Stimulated activated effector memory CD8-positive, alpha-beta T cell treated with anti-CD3 and anti-CD28 coated beads, Interleukin-12 subunit alpha, Interleukin-12 subunit beta, amount 100 ng/mL, for 72 hours (primary cell): ENCODE measurements at regions not wholly inside any gene's neighbourhood (a gene's known extent, or its start where the extent isn't known, plus 50 kb on each side); places are given as distances from the start of the nearest gene placed in this dataset.
"Not testable (repeated sequence)": the region's sequence is repeated elsewhere in the genome, so short reads cannot be mapped to it uniquely, and the experiment has no call there.

Experiments
- ATAC-seq: fragments of 150-1000 bp; cut with Tn5 transposase; 2 replicates; pipeline ENCODE4 v1.10.0; 2021
- DNase-seq, 2 donors: peaks; one replicate each; pipeline ENCODE4 v3.0.0; 2021 to 2022; ENCODE audit warnings: low spot score in 2 of 2
- H3K27ac Mint-ChIP-seq: one replicate; pipeline ENCODE4 v1.8.0; 2022; ENCODE audit warnings: mild to moderate bottlenecking, mixed read lengths
- H3K36me3 Mint-ChIP-seq: one replicate; pipeline ENCODE4 v1.8.0; 2022; ENCODE audit warnings: mild to moderate bottlenecking, mixed read lengths
- H3K4me1 Mint-ChIP-seq: one replicate; pipeline ENCODE4 v1.8.0; 2022; ENCODE audit warnings: mixed read lengths
- H3K4me3 Mint-ChIP-seq: one replicate; pipeline ENCODE4 v1.8.0; 2022; ENCODE audit warnings: mild to moderate bottlenecking, mixed read lengths
- H3K9me3 Mint-ChIP-seq: one replicate; pipeline ENCODE4 v1.8.0; 2022; ENCODE audit warnings: mixed read lengths

DNA sequence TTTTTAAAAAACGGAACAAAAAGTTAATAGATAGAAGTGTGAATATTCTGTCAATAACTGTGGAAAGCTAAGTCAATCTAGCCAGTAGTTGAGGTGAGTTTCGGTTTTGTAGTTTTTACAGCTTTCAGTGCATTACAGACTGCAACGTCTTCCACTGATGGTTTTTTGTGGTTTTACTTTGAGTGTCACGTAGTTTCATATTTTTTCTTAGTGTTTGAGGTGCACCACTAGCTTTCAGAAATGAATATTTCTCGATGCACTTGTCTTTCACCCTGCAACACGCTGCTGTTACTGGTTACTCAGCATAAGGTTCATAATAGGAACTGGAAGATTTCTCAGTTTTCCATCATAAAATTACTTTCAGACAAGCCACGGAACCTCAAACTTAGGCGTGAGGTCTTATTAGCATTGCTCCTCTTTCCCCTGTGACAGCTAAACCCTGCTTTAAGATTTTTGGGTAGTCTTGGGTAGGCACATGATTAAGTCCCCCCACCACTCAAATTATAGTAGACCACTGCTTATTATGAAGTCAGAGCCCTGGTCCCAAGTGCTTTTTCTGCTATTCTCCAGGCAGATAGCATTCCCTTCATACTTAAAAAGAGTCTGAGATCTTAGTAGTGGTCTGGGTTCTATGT, 1412.7 kb downstream of the KCNT2 start:
- no peaks in the 10 kb centered on the region for H3K9me3 Mint-ChIP-seq
- ATAC-seq, result peak; percentile 98
- peak in 1 of 2 donors; percentile 3 for DNase-seq
- H3K36me3 Mint-ChIP-seq, result no peaks in the 10 kb centered on the region
- peaks cover 24% of the 10 kb centered on the region for H3K4me1 Mint-ChIP-seq
- peak overlapping the region; percentile 4 for H3K4me3 Mint-ChIP-seq
- no peak overlapping the region for H3K27ac Mint-ChIP-seq

DNA sequence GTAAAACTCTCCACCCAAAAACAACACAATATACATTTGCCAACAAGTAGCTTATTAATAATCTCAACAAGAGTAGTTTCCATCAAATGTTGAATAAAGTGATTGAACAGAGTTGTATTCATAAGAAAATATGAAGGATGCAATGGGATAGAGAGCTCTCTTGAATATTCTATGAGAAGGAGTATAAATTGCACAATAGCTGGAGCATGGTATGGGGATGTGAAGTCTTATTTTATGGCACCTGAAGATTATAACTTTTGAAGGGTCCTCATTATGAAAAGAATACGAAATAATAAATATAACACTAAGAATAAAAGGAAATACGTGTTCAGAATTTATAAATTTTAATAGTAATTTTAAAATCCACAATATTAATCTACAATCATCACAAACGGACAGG, 1415.1 kb downstream of the KCNT2 start:
- H3K4me1 Mint-ChIP-seq, result peaks cover 24% of the 10 kb centered on the region
- H3K9me3 Mint-ChIP-seq, result no peaks in the 10 kb centered on the region
- ATAC-seq (no peak), DNase-seq (no peak)
- no peaks in the 10 kb centered on the region for H3K36me3 Mint-ChIP-seq
- no peak overlapping the region for H3K4me3 Mint-ChIP-seq
- H3K27ac Mint-ChIP-seq, result no peak overlapping the region

DNA sequence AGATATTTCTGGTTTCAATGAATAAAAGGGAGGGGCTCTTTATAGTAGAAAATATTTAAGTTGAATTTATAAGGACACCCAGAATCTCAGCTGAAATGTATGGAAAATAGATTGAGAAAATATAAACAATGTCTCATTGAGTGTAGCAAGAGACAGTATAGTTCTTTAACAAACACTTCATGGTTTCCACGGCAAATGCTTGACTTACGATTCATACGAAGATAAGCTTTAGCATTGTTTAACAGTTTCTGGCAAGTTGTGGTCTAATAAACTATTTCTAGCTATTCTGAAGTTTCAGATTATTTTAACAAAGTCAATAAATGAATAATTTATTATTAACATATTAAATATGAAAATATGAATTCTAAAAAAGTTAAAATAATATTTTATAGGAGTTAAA, 1419.4 kb downstream of the KCNT2 start:
- Mint-ChIP-seq H3K4me3 (no peak overlapping the region), H3K36me3 (no peaks in the 10 kb centered on the region), H3K9me3 (no peaks in the 10 kb centered on the region), H3K27ac (no peak overlapping the region), H3K4me1 (peaks cover 12% of the 10 kb centered on the region)
- DNase-seq (no peak), ATAC-seq (no peak)

DNA sequence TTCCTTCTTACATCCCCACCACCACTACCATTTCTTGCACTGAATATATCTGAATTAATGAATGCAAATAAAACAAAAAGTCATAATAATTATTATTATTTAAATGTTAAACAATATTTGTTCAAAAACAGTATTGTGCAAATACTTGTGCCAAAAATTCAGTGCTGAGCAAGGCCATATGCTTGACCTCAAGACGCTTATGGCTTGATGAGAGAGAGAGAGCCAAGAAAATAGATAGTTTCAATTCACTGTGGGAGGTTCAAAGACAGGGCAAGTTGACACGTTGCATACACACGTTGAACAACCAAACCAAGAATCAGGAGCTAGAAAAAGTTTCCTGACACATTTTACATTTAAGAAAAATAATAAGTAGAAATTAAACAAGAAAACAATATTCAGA, 1421.7 kb downstream of the KCNT2 start:
- Mint-ChIP-seq H3K9me3 (no peaks in the 10 kb centered on the region), H3K27ac (no peak overlapping the region), H3K4me3 (no peak overlapping the region), H3K36me3 (no peaks in the 10 kb centered on the region), H3K4me1 (peaks cover 2% of the 10 kb centered on the region)
- ATAC-seq, result no peak
- no peak for DNase-seq

DNA sequence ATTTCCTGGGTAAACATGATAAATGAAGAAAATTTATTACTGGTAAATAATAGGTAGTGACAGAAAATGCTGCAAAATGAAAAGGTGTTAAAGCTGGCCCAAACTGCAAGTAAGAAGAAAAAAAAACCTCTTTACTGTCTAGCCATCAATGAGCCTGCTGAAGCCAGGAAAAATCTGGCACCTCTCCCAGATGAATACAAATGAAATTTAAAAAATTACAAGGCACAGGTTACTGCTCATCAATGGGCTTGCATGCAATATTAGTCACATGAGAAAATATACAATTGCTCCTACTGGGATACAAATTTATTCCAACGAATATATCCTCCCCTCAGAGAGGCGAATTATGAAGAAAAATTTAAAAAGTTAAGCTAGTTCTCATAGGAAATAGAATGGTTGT, 1422.5 kb downstream of the KCNT2 start:
- H3K36me3 Mint-ChIP-seq, result no peaks in the 10 kb centered on the region
- H3K9me3 Mint-ChIP-seq, result no peaks in the 10 kb centered on the region
- no peaks in the 10 kb centered on the region for H3K4me1 Mint-ChIP-seq
- no peak for DNase-seq
- H3K27ac Mint-ChIP-seq, result no peak overlapping the region
- ATAC-seq, result no peak
- no peak overlapping the region for H3K4me3 Mint-ChIP-seq

DNA sequence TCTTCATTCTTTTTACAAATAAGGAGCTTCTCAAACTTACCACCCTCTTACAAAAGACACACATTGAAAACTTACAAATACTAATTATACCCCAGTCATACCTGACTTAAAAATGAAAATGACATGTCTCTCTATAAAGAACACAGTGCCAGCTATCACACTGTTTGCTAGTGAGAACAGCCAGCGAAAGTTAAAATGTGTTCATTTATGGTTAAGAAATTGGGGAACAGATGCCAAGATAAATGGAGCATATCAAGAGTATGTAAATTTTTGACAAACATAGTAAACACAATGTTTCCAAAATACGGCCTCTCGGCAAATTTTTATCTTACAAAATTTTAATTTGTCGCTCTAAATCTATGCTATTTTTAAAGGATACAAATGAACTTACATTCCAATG, 1422.9 kb downstream of the KCNT2 start:
- H3K4me3 Mint-ChIP-seq, result no peak overlapping the region

DNA sequence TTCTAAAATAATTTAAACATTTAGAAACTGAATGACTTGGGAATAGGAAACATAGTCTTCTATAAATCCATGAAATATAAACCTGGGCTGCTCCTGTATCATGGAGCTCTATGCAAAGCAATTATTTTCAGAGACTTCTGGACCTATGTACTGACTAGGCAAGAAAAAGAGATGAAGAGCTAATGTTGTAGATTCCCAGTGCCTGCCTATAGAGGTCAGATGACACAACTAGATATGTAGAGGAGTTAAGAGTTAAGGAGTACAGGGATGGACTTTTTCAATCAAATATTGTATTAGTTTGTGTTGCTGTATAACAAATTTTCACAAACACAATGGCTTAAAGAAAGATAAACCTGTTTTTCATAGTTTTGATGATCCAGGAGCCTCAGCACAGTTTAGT, 1434.5 kb downstream of the KCNT2 start:
- no peaks in the 10 kb centered on the region for H3K36me3 Mint-ChIP-seq
- peaks cover 4% of the 10 kb centered on the region for H3K9me3 Mint-ChIP-seq
- H3K4me3 Mint-ChIP-seq, result no peak overlapping the region
- H3K4me1 Mint-ChIP-seq, result no peaks in the 10 kb centered on the region
- no peak for ATAC-seq
- no peak overlapping the region for H3K27ac Mint-ChIP-seq
- no peak for DNase-seq

More for the DNA sequence above, 1422.9 kb downstream of the KCNT2 start:
- Mint-ChIP-seq H3K27ac (no peak overlapping the region), H3K9me3 (no peaks in the 10 kb centered on the region), H3K4me1 (no peaks in the 10 kb centered on the region), H3K36me3 (no peaks in the 10 kb centered on the region)
- ATAC-seq (no peak), DNase-seq (no peak)

DNA sequence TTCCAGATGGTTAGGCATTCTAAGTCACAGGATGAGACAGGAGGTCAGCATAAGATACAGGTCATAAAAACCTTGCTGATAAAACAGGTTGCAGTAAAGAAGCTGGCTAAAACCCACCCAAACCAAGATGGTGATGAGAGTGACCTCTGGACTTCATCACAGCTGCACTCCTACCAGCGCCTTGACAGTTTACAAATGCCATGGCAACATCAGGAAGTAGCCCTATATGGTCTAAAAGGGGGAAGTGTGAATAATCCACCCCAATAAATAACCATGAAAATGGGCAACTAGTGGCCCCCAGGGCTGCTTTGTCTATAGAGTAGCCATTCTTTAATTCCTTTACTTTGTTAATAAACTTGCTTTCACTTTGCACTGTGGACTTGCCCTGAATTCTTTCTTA, 1448.4 kb downstream of the KCNT2 start:
- not testable (repeated sequence) for DNase-seq, H3K36me3 Mint-ChIP-seq, H3K9me3 Mint-ChIP-seq, ATAC-seq, H3K4me3 Mint-ChIP-seq, H3K27ac Mint-ChIP-seq, H3K4me1 Mint-ChIP-seq

DNA sequence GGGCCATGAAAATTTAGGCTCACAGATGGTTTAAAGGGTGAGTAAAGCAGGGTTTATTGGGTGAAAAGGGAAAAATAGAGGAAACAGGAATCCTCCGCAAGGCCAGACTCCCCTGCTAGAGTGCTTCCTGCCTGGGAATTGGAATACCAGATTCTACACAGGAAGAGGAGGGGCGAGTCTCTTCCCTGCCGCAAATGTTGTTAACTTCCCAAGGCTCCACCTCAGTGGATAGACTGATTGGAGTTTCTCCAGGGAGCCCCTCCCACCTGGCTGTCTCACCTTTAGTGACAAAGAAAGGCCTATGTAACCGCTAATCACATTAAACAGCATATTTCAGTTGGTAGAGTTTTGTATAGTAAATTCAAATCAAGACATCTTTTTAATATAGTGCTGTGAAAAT, 1450.1 kb downstream of the KCNT2 start:
- H3K27ac Mint-ChIP-seq, result no peak overlapping the region
- H3K36me3 Mint-ChIP-seq, result no peaks in the 10 kb centered on the region
- DNase-seq, result no peak
- no peaks in the 10 kb centered on the region for H3K9me3 Mint-ChIP-seq
- ATAC-seq, result no peak
- H3K4me3 Mint-ChIP-seq, result no peak overlapping the region
- H3K4me1 Mint-ChIP-seq, result no peaks in the 10 kb centered on the region

DNA sequence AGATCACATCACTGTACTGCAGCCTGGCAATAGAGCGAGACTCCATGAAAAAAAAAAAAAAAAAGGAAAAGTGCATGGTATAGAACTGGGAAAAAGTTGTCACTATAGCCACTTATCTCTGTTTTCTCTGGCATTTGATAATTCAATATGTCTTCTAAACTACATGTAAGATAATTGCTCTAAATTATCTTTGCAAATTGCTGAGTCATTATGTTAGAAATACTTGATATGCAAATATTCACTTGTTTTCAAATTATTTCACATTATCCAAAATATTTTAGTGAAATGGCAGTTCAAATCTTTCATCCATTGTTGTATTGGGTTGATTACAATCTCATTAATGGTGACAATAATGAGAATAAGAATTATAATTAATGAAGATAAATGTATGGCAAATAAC, 1455.1 kb downstream of the KCNT2 start:
- H3K4me3 Mint-ChIP-seq, result no peak overlapping the region
- no peak for ATAC-seq
- no peaks in the 10 kb centered on the region for H3K4me1 Mint-ChIP-seq
- no peak for DNase-seq
- H3K27ac Mint-ChIP-seq, result no peak overlapping the region
- no peaks in the 10 kb centered on the region for H3K36me3 Mint-ChIP-seq
- no peaks in the 10 kb centered on the region for H3K9me3 Mint-ChIP-seq

DNA sequence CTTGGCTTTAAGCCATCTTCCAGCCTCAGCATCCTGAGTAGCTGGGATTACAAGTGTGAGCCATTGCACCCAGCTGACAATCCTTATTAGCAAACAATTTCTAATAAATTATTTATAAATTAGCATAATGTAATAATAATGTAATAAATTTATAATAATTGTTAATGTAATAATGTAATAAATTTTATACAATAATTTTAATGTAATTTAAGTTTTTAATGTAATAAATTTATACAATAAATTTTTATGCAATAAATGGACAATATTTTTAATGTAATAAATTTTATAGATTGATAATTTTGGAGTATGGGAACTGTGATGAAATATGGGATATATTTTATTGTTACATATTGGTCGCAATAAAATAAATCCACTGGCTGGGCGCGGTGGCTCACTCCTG, 1457.5 kb downstream of the KCNT2 start:
- H3K4me3 Mint-ChIP-seq, result no peak overlapping the region

DNA sequence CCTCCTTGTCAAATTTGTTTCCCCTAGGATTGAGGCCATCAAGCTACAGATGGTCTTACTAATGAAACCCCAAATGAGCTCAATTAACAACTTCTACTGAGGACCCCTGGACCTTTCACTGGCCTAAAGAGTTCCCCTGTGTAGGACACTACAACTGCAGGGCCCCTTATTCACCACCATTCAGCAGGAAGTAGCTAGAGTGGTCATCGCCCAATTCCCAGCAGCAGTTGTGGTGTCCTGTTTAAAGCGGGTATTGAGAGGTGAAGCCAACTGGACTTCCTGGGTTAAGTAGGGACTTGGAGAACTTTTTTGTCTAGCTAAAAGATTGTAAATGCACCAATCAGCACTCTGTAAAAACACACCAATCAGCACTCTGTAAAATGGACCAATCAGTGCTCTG, 1466.9 kb downstream of the KCNT2 start:
- Mint-ChIP-seq H3K36me3 (no peaks in the 10 kb centered on the region), H3K4me3 (no peak overlapping the region), H3K27ac (no peak overlapping the region), H3K4me1 (no peaks in the 10 kb centered on the region), H3K9me3 (peaks cover 11% of the 10 kb centered on the region)
- DNase-seq (no peak), ATAC-seq (no peak)

More for the DNA sequence above, 1457.5 kb downstream of the KCNT2 start:
- no peak for DNase-seq
- ATAC-seq, result no peak
- Mint-ChIP-seq H3K36me3 (no peaks in the 10 kb centered on the region), H3K27ac (no peak overlapping the region), H3K4me1 (no peaks in the 10 kb centered on the region), H3K9me3 (no peaks in the 10 kb centered on the region)

DNA sequence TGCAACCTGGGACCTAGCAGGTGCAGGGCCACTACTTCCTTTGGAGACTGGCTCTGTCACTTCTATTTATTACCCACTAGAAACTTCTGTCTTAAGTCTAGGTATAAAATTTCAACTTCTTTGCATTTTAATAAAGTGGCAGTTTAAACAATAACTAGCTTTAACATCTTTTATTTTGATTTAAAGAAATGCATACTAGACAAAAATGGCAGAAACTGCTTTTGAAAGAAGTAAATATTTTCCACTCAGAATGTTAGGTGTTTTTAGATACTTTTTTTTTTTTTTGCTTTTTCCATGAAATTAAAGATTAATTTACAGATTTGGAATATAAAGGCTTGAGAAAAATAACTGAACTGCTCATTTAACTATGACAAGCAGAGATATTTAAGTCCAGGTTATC, 1477.6 kb downstream of the KCNT2 start:
- ATAC-seq (no peak), DNase-seq (no peak)
- Mint-ChIP-seq H3K4me3 (no peak overlapping the region), H3K9me3 (no peaks in the 10 kb centered on the region), H3K36me3 (no peaks in the 10 kb centered on the region), H3K27ac (no peak overlapping the region), H3K4me1 (no peaks in the 10 kb centered on the region)

DNA sequence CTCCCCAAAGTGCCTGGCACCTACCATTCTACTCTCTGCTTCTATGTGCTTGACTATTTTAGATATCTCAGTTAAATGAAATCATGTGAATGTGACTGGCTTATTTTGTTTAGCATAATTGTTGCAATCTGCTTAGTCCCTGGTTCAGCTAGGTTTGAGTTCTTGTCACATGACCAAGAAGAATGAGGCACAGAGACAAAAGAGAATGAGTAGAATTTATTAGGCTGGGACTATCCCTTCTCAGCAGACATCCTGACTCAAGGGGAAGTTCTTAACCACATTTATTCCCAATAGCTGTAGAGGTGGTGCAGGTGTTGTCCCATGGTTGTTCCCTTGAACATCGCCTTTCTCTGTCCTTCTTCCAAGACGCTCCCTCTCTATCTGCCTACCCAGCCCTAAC, 1485.7 kb downstream of the KCNT2 start:
- no peak overlapping the region for H3K27ac Mint-ChIP-seq
- H3K36me3 Mint-ChIP-seq, result no peaks in the 10 kb centered on the region
- no peaks in the 10 kb centered on the region for H3K9me3 Mint-ChIP-seq
- H3K4me1 Mint-ChIP-seq, result no peaks in the 10 kb centered on the region
- H3K4me3 Mint-ChIP-seq, result no peak overlapping the region
- DNase-seq (no peak), ATAC-seq (no peak)

DNA sequence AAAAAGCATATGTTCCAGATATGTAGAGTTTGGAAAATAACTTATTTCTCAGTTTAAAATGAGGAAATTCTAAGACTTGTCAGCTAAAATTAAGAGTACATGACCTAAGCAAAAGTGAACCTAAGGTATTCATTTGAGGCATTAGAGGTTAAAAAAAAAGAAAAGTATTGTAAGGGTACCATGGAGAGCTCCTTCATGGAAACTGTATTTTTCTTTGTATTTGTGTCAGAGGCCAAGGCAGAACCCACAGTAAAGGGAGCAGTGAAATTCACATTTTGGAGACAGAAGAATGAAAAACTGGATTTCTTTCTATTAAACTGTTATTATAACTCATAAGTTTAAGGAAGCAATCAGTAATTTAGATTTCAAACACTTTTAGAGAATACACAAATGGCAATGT, 1494.8 kb downstream of the KCNT2 start:
- ATAC-seq (no peak), DNase-seq (no peak)
- H3K27ac Mint-ChIP-seq, result no peak overlapping the region
- H3K4me3 Mint-ChIP-seq, result no peak overlapping the region
- peaks cover 3% of the 10 kb centered on the region for H3K9me3 Mint-ChIP-seq
- H3K4me1 Mint-ChIP-seq, result no peaks in the 10 kb centered on the region
- no peaks in the 10 kb centered on the region for H3K36me3 Mint-ChIP-seq

DNA sequence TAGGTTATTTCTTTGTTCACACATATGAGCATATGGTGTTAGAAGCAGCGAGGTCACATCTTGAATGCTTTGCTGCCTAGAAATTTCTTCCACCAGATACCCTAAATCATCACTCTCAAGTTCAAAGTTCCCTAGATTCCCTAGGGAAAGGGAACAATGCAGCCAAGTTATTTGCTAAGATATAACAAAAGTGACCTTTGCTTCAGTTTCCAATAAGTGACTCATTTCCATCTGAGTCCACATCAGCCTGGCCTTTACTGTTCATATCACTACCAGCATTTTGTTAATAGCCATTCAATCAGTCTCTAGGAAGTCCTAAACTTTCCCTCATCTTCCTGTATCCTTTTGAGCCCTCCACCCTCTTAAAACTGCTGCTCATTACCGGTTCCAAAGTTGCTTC, 1502.5 kb downstream of the KCNT2 start:
- Mint-ChIP-seq H3K36me3 (no peaks in the 10 kb centered on the region), H3K9me3 (peaks cover 13% of the 10 kb centered on the region), H3K4me1 (no peaks in the 10 kb centered on the region), H3K27ac (no peak overlapping the region), H3K4me3 (no peak overlapping the region)
- ATAC-seq, result no peak
- no peak for DNase-seq

DNA sequence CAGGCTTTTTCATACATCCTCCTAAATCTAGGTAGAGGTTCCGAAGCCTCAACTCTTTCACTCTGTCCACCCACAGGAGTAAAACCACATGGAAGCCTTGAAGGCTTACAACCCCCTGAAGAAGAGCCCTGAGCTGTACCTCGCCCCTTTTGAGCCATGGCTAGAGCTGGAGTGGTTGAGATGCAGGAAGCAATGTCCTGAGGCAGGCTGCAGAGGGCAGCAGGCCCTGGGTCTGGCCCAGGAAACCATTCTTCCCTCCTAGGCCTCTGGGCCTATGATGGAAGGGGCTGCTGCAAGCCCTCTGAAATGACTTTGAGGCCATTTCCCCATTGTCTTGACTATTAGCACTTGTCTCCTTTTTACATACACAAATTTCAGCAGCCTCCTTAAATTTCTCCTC, 1503.0 kb downstream of the KCNT2 start:
- H3K9me3 Mint-ChIP-seq, result peaks cover 14% of the 10 kb centered on the region
- no peak overlapping the region for H3K27ac Mint-ChIP-seq
- H3K4me1 Mint-ChIP-seq, result no peaks in the 10 kb centered on the region
- DNase-seq (no peak), ATAC-seq (peak; percentile 36)
- H3K36me3 Mint-ChIP-seq, result no peaks in the 10 kb centered on the region
- no peak overlapping the region for H3K4me3 Mint-ChIP-seq
